GF-D8 (cell line): ENCODE measurements at regions not wholly inside any gene's neighbourhood (a gene's known extent, or its start where the extent isn't known, plus 50 kb on each side); places are given as distances from the start of the nearest gene placed in this dataset.

Experiments
- DNase-seq: peaks from one replicate; lab custom pipeline; 2025; lab: John Stamatoyannopoulos, UW

DNA sequence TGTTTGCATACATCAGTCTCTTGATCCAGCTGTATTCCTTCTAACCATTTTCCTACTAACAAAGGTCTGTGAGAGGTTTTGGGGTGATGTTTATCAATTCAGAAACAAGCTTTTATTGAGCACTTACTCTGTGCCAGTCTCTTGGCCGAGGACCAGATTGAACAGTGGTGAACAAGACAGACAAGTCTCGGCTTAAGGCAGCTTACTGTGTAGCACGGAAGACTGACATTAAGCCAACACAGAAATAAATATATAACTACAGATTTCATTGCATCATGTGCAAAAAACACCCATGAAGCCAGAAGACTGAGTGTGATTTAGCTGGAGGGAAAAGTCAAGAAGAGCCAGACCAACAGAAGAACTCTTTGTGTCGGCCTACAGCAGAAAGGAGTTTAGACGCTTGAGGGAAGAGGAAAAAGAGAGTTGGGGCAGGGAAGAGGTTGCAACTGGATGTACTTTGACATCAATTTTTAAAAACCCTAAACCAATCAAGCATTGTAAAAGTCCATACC is 549.6 kb upstream of the CITED2 start:
- no peak for DNase-seq

DNA sequence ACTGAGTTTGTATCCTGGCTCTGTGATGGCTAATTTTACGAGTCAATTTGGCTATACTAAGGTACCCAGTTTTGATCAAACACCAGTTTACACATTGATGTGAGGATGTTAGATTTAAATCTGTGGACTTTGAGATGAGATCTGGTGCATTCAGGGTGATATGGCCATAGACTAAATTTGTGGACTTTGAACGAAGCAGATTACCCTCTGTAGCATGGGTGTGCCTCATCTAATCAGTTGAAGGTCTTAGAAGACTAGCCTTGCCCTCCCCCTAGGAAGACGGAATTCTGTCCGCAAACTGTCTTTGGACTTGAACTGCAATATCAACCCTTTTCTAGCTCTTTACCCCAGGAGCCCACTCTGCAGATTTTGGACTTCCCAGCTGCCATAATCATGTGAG is 547.8 kb upstream of the CITED2 start:
- DNase-seq = no peak

DNA sequence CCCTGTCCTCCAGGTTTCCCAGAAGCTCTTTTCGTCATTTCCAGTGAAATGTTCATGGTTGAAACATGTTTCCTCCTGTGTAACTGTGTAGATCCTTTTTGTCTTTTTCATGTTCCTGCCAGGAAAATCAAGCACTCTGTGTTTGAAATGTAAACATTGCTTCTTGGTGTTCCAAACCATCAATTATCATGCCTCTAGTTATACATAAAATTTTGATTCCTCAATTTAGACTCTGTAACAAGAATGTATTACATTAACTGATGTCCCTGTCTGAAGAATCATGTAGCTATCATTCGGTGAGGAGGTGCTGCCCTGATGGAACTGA is 546.3 kb upstream of the CITED2 start:
- DNase-seq = no peak

DNA sequence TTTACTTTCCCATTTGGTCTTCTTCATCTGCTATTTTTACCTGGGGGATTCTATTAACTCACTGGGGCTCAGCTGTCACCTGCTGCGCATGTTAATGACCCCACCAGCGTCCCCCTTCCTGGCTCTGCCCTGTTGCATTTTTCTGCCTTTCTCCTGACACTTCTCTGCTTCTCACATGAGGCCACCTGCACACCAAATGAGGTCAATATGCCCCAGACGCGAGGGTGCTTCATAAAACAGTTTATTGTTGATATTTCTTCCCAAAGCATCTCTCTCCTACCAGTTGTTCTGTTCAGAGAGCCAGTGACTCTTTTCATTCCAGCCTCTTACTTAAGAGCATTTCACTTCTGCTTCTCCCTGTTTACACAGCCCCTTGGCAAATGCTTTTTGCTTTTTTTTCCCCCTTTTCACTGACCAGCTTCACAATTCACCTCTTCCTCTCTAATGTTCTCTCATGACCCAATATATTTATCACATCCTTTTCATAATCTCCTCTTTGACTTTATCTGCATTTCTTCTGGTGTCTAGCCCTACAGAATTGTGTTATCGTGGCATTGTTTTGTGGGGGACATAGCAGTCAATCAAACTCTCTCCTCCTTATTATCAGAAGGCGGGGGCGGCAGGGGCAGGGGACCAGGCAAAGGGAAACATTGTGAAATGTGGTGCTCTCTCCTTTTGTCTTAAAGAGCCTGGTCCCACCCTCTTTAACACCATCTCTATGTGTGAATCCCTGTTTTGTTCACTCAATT is 545.8 kb upstream of the CITED2 start:
- no peak for DNase-seq

DNA sequence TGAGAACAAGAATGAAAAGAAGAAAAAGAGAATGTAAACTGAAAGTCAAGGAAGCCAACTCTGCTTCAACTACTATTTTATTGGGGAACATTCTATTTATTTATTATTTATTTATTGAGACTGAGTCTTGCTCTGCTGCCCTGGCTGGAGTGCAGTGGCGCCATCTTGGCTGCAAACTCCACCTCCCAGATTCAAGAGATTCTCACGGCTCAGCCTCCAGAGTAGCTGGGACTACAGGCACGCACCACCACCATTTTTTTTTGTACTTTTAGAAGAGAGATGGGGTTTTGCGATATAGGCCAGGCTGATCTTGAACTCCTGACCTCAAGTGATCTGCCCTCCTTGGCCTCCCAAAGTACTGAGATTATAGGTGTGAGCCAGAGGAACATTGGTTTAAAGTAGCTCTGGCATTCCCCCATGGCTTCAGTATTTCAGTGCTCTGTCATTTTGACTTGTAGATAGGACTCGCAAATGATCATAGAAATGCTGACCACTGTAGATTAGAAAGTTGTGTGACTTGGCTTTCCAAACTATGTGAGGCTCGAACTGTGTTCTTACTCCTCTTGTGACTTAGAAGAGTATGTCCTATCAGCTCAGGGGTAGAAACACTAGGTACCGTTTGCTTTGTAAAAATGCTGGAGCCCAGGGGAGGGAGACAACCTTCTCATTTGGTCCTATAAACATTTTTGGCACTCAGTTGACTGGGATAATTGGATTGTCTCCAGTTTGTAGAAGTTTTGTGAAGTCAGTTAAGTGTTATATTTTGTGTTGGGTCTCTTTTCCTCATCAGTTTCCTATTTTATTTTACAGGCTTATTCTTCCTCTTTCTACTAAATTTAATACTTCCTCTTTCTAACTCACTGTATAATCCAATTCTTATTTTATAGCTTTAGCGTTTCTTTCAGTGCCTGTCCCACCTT is 544.9 kb upstream of the CITED2 start:
- peak; percentile 73 for DNase-seq

DNA sequence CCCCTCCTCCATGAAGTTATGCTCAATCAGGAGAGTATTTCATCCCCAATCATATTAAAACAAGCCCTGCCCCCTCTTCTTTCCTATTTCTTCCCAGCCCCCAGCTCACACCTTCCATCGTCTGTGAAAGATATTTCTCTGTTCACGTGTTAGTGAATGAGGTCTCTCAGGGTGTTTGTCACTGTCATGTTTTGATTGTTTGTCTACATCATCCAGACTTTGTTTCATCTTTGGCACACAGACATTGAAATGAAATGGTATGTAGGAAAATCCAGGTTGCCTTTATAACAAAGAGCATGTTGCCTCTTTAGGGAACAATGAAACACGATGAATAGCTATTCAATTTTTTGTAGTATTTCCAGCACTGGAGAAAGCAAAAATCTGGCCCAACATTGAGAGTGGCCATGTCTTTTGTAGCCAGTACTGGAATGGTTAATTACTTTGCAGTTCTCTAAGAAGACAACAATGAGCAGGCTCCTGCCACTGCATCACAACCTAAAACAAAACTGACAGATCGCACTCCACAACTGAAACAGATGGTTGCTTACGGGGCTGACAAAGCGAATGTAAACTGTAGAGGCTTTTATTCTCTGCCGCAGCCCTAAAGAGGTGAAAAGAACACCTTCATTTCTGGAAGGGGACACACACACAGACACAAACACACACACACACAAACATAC is 543.6 kb upstream of the CITED2 start:
- no peak for DNase-seq

DNA sequence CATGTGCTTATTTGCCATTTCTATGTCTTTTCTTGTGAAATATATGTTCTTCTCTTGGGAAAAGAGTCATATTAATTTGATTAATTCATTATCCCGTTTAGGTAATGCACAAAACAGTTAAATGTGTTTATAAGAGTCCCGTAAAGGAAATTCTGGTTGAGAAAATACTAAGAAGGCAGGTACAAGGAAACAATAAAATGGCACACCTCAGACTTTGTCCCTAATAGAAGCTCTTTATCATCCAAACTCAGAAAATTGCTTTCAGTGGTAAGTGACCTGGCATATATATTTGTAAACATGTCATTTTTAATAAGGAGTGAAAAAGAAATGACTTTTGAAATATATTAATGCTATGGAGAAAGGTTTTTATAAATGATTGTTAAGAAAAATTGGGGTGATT is 540.5 kb upstream of the CITED2 start:
- DNase-seq = no peak

DNA sequence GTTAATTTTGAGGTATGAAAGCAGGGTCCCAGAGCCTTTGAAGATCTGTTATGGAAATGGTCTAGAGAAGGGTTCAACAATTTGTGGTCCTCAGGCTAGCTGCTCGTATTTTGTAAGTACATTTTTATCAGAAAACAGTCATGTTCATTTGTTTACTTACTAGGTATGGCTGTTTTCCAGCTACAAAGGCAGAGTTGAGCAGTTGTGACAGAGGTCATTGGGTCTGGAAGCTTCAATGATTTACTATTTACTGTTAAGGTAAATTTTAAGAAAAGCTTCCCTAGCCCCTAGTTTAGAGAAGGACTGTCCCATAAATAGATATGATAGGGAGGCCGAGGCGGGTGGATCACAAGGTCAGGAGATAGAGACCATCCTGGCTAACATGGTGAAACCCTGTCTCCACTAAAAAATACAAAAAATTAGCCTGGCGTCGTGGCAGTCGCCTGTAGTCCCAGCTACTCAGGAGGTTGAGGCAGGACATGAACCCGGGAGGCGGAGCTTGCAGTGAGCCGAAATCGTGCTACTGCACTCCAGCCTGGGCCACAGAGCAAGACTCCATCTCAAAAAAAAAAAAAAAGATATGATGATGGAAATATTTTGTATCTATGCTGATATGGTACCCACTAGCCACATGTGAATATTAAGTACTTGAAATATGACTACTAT is 538.4 kb upstream of the CITED2 start:
- no peak for DNase-seq

DNA sequence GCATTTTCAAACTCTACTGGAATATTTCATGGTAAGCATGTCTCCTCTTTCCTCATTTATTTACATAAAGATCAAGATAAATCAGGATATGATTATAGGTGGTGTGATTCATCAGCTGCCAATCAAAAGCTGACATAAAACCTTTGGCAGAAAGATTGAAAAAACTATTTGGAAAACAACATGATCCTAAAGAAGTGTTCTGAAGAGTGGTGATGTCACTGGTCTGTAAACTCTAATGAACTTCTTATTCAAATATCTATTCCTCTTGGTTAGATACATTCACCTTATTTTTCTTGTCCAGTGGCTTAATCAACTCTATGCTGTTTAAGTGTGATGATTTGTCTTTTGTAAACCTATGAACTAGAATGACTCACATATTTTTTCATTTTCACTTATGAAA is 535.5 kb upstream of the CITED2 start:
- DNase-seq = no peak

DNA sequence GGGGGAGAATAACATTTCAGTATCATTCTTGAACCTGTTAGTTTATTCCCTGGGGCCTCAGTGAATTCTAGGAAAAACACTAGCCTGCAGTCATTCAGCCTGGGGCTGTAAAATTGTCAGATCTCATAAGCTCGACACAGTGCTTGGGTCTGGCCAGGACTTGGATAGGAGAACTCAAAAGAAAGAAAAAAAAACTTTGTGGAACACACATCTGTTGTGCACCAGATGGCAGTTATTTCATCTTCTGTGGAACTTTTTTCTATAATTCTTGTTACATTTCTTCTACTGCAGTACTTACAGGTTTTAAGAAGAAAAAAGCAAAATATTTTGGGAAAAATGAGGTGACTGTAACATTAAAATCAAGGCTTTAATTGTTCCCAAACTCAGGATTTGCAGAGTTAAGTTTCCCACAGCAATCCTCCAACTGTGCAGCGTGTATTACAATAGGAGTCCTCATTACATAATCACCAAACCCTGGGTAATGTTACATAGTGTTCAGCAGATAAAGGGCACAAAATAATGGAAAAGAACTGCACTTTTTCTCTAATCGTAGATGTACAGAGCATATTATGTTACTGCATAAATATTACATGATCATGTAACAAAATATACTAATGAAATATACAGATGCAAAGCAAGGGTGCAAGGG is 531.1 kb upstream of the CITED2 start:
- DNase-seq = no peak

DNA sequence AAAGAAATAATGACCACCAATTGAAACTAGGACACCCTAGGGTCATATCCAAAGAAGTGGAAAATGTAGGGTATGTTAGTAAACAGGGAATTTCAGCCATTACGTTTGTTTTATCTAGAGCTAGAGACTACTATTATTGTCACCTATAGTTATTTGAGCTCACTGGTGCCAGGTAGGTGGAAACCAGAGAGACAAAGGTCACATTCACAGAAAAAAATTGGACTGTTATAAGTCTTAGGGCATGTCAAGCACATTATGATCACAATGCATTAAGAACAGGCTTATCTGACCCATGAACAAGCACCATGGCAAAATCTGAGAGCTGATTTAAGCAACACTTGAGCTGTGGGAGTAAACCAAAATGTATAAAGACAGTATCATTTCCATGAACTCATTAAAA is 530.1 kb upstream of the CITED2 start:
- no peak for DNase-seq

DNA sequence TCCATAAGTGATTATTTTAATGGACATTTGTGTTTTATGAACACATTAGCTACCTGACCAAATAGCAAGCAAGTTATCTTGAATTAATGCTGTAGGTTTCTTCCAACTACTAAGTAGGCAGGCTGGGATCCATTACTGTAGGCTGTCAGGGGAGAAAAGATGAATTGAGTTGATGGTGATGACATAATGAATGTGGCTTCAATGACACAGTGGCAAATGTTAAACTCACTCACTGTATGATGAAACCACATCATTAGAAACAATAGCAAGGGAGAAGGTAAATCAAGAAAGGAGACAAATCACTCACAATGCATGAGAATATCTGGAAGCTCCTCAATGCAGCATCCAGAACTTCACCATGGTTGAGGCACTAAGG is 529.7 kb upstream of the CITED2 start:
- no peak for DNase-seq

DNA sequence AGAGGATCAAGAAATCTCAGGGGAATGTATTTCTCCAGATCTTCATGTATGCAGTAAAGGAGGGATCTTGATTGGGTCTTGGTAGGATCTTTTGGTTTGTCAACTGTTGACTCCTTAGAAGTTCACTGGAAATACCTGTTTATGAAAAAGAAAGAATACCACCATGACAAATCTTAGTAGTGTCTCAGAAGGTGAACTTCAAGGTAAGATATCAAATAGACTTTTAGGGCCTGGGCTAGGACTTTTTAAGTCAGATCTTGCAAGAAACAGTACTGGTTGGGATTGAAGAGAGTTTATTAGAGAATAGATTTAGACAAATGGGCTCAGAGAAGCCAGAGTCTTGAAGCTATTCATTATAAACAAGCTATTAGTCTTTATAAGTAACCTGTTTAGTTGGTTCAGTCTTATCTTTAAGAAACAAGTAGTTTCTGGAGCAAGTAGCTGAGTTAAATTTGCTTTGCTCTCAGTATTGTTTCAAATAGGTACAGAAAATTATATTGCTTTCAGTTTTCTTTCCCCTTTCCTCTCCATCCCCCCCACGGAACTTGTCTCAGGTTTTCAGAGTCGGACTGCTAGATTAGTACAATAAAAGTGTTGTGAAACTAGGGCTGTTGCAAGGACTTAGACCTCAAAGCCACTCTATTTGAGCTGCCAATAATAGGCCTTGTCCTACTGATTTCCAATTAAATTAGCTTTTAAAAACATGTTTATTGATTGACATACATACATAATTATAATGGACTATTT is 529.1 kb upstream of the CITED2 start:
- peak; percentile 71 for DNase-seq

DNA sequence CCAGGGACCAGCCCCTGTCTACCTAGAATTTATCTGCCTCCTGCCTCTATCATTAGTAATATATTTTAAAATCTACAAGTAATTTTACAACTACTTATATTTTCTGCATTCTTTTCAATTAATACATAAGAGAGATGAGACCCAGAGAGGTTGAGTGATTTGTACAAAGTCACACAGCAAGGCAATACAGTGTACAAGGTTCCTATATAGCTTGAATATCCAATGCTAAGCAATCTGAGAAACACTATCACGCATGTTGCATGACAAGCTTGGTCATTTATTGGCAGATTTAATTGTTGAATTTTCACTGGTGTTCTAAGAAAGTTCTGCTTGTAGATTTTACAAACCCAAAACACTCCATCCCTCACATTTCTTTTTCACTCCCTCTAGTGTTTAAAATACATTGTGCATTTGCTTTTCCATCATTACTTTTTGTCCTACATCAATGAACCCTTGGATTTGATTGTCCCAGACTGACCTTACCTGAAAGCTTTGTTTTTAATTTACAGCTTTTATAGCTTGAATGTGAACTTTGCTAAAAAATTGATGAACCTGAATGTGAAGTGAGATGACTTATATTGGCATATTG is 520.9 kb upstream of the CITED2 start:
- no peak for DNase-seq

DNA sequence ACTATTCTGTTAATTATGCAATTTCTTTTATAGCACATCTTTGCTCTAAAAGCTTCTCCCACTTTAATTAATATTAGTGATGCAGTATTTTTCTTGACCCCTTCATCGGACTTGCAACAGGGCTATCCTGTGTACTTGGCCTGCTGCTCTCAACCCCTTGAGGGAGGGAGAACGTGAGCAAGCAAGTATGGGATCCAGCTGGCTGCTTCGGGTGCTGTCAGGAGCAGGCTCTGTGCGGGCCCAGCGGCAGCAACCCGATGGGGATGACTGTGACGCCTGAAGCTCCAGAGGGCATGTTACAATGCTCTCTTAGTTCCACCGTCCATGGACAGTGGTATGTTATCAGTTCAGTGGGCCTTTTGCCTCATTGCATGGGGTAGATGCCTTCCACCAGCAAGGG is 519.8 kb upstream of the CITED2 start:
- no peak for DNase-seq

DNA sequence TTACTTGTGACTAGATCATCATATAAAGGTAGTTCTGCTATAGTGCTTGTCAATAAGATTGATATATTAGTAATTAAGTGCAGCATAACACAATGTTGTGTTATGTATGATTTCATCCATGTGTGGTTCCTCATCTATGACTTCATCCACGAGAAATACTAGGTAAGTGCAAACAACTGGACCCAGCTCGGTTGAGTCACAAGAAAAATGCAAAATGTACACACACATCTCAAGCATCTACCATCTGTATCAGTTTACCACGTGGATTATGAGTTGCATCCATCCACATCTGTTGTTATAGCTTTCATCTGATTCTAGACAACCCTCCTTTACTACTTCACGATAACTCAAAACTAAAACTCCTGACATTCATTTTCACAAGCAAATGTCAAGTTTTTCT is 517.0 kb upstream of the CITED2 start:
- no peak for DNase-seq

DNA sequence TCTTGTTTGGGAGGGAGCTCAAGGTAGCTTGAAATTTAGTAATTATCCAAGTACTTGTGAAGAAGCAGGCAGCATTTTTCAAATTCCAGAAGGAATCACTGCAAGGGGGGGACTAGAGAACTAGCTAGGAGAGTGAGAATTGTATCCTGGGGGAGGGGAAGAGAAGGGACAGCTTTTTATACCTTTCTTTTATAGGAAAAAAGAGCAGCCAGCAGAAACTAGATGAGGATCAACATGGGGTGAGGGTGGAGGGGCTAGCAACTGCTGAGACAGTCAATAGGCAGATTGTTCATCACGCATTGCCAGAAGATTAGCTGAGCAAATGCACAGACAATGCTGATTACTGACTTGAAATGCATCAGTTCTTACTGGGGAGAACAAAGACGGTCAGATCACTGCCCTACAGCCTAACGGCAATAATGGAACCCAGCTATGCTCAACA is 514.3 kb upstream of the CITED2 start:
- no peak for DNase-seq

DNA sequence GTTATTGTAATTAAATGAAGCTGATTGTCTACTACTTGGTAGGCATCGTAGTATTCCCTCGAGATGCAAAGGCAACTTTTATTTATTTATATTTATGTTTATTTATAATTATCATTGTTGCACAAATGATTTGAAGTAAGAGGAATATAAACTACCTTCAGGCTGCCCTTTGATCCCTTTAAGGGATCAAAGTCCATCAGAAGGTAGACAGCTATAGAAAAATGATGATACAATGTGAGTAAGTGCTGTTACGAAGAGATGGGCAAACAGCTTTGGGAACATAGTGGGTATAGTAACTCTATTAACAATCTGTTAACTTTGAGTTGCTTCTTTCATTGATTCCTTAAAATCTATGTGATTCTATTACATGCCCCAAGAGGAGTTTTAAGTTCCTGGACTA is 512.8 kb upstream of the CITED2 start:
- no peak for DNase-seq

DNA sequence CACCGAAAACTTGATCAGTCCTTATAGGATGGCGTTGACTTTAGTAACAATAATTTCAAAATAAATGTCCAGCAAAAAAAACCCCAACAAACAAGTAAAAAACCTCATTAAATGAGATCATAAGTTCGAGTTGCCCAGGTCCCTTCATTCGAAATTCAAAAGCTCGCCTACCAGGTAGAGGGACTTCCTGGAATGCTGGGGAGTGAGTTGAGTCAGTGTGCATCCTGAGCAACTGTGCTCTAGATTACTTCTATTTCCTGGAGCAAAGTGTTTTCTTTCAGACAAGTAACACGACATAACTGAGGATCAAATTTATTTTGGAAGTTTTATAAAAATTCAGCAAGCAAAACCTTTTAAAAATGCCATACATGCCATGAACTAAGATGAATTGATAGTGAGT is 511.9 kb upstream of the CITED2 start:
- no peak for DNase-seq

DNA sequence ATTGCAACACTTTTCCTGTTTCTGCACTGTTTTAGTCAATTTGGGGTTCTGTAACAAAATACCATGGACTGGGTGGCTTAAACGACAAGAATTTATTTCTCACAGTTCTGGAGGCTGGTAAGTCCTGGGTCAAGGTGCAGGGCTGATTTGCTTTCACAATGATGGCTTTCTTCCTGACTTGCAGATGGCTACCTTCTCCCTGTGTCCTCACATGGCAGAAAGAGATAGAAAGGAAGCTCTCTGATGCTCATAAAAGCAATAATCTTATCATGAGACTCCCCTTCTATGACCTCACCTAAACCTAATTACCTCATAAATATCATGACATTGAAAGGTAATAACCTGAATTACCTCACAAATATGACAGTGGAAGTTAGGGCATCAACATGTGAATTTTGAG is 511.5 kb upstream of the CITED2 start:
- no peak for DNase-seq

DNA sequence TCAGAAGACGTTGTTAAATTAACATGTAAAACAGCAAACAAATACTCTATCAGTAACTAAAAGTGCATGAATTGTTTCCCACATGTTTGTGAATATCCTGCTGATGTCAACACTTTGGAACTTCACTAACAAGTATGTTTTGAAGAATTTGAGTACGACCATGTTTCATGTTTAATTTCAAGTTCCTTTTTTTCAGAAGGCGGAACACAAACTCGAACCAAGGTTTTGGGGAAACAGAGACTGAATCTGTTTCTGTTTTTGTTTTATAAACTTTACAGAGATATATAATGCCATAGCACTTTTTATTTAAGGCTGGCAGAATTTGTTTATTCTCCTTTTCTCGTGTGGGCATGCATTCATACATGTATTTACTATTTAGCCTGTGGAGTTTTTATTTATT is 509.3 kb upstream of the CITED2 start:
- DNase-seq = no peak
